ENCODE measurements at regions not wholly inside any gene's neighbourhood (a gene's known extent, or its start where the extent isn't known, plus 50 kb on each side); places are given as distances from the start of the nearest gene placed in this dataset.

DNA sequence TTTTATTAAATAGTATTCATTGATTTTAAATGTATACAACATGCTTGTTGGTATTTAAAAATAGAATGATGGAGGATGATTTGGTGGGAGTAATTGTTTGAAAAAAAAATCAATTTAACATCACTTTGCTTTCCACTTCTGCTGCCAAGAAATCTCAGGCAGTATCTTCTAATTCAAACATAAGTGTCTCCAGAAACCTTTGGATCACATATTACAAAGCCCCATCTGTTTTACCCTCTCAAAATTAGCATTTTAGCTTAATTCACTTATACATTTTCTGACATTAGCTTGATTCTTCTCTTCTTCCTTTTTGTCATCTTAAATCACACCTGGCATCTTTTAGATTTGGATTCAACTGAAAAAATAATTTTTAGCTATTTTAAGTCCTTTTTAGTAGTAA lies 72.9 kb upstream of the KMT2C start:
- H3K4me1 Mint-ChIP-seq (ENCODE audit: low read depth): no peaks in the 10 kb centered on the region
- no peak for DNase-seq
- no peak overlapping the region for H3K4me3 Mint-ChIP-seq
- no peak for TF ChIP-seq CTCF (IDR thresholded peaks at IDR 0.05)
- H3K36me3 Mint-ChIP-seq (ENCODE audit: low read depth): no peaks in the 10 kb centered on the region
- H3K27ac Mint-ChIP-seq: no peak overlapping the region
- H3K9me3 Mint-ChIP-seq: no peaks in the 10 kb centered on the region
- H3K27me3 Mint-ChIP-seq (ENCODE audit: insufficient read depth): peaks cover 2% of the 10 kb centered on the region

DNA sequence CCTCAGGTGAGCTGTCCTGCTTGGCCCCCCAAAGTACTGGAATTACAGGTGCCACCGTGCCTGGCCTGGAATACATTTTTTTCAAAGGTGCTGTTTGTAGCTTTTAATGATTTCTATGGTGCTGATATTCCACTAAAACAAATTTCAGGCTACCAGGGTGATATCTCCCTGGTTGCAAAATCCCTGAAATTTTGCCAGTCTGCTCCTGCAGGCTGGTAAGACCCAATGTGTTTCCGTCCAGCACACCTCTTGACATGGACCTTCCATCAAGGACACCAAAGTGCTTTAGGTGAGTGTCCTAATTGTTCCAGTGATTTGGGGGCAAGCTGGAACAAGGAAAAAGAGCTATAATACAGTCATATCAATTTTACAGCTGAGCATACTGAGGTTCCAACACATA lies 69.8 kb upstream of the KMT2C start:
- H3K36me3 Mint-ChIP-seq (ENCODE audit: low read depth): no peaks in the 10 kb centered on the region
- DNase-seq: no peak
- no peak overlapping the region for H3K4me3 Mint-ChIP-seq
- H3K27ac Mint-ChIP-seq: no peak overlapping the region
- no peaks in the 10 kb centered on the region for H3K4me1 Mint-ChIP-seq (ENCODE audit: low read depth)
- H3K9me3 Mint-ChIP-seq: no peaks in the 10 kb centered on the region
- TF ChIP-seq CTCF (IDR thresholded peaks at IDR 0.05): no peak
- H3K27me3 Mint-ChIP-seq (ENCODE audit: insufficient read depth): peaks cover 2% of the 10 kb centered on the region

GRCh38 chr7:152504816-152505215 lies 69.0 kb upstream of the KMT2C start:
- Mint-ChIP-seq H3K9me3 (no peaks in the 10 kb centered on the region), H3K4me1 (ENCODE audit: low read depth) (no peaks in the 10 kb centered on the region), H3K36me3 (ENCODE audit: low read depth) (no peaks in the 10 kb centered on the region), H3K4me3 (no peak overlapping the region), H3K27me3 (ENCODE audit: insufficient read depth) (peaks cover 2% of the 10 kb centered on the region), H3K27ac (no peak overlapping the region)
- no peak for DNase-seq
- no peak for TF ChIP-seq CTCF (IDR thresholded peaks at IDR 0.05)

DNA sequence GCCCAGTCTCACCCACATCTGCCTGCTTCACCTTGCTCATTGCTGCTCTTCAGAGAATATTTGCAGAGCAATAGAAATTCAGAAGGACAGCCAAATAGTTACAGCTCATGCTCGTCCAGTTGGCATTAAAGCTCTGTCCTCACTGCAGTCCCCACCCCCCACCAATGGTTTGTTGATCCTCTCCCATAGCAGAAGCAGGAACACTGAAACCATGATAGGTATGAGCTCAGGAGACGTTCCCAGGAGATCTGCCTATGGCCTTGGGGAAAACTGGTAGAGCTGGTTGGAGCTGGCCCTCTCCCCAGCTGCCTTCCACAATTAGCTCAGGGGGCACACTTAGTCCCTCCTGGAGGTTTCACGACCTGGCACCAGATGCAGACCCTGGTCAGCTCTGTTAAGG lies 68.6 kb upstream of the KMT2C start:
- peaks cover under 1% of the 10 kb centered on the region for H3K27me3 Mint-ChIP-seq (ENCODE audit: insufficient read depth)
- H3K4me3 Mint-ChIP-seq: no peak overlapping the region
- no peaks in the 10 kb centered on the region for H3K4me1 Mint-ChIP-seq (ENCODE audit: low read depth)

DNA sequence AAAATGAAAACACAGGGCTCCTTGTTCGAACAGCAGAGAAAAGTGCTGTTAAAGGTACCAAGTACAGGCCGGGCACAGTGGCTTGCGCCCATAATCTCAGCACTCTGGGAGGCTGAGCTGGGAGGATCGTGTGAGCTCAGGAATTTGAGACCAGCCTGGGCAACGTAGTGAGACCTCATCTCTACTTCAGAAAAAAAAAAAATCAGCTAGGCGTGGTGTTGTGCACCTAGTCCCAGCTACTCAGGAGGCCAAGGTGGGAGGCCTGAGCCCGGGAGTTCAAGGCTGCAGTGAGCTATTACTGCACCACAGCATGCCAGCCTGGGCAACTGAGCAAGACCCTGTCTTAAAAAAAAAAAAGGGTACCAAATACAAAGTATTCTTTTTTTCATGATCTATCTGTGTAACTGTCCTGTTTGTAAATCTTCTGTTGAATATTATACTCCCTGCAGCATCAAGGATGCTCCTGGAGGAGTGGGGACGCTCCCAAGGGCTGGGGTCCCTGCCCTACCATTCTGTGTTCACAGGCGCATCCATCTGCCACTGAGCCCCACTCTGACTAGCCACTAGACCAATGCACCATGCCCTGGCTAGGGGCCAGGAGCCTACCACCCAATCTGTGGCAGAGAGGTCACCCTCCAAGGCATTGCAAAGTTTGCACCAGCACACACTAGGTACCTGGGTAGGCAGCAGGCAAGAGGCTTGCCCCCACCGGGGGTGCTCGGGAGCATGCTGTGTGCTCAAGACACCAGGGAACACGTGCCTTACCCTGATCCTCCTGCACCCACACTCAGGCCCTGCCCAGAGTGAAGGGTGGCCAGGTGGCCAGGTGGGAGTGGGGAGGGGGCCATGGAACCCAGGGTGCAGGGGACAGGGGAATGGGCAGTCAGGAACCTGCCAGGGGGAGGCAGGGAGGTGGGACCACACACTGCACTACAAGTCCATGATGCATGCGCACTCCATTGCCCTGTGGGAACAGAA lies 67.3 kb upstream of the KMT2C start:
- H3K27ac Mint-ChIP-seq: no peak overlapping the region
- no peaks in the 10 kb centered on the region for H3K36me3 Mint-ChIP-seq (ENCODE audit: low read depth)
- H3K4me1 Mint-ChIP-seq (ENCODE audit: low read depth): no peaks in the 10 kb centered on the region
- no peaks in the 10 kb centered on the region; the same call in 1 of the 2 replicates for H3K27me3 Mint-ChIP-seq (ENCODE audit: insufficient read depth)
- no peak for DNase-seq
- TF ChIP-seq CTCF (IDR thresholded peaks at IDR 0.05): no peak
- H3K4me3 Mint-ChIP-seq: no peak overlapping the region
- no peaks in the 10 kb centered on the region for H3K9me3 Mint-ChIP-seq

More for the DNA sequence above, 68.6 kb upstream of the KMT2C start:
- no peaks in the 10 kb centered on the region for H3K9me3 Mint-ChIP-seq
- no peak for TF ChIP-seq CTCF (IDR thresholded peaks at IDR 0.05)
- no peak overlapping the region for H3K27ac Mint-ChIP-seq
- DNase-seq: no peak
- no peaks in the 10 kb centered on the region for H3K36me3 Mint-ChIP-seq (ENCODE audit: low read depth)

Data from HFFc6 (cell line).